ENCODE measurements at regions not wholly inside any gene's neighbourhood (a gene's known extent, or its start where the extent isn't known, plus 50 kb on each side); places are given as distances from the start of the nearest gene placed in this dataset.

- no peak for TF ChIP-seq YY1 (IDR thresholded peaks at IDR 0.05; ENCODE audit: low read depth)
These were observed 440.0 kb upstream of the IGFBP7 start (continued) for GRCh38 chr4:57550198-57550597.

GRCh38 chr4:57548856-57549255 is 438.7 kb upstream of the IGFBP7 start:
- H3K4me2 ChIP-seq, result no peak overlapping the region
- no peak overlapping the region for H3K9ac ChIP-seq
- 40% methylated on average over 2 of the region's 2 CpGs for WGBS (ENCODE audit: low lambda C conversion rate)
- H3K4me1 ChIP-seq (ENCODE audit: control insufficient read depth in 1 of 2, insufficient read depth in 2 of 2, low read depth in 1 of 2, low read length in 1 of 2), result no peaks in the 10 kb centered on the region; a peak in 1 of 4 replicates
- H2AFZ ChIP-seq (ENCODE audit: low read depth), result no peak overlapping the region
- no peaks in the 10 kb centered on the region for H3F3A ChIP-seq (replicated peaks; ENCODE audit: insufficient read depth)
- H4K20me1 ChIP-seq (ENCODE audit: insufficient read depth), result no peaks in the 10 kb centered on the region
- H3K9me2 ChIP-seq, result no peaks in the 10 kb centered on the region
- H3K79me2 ChIP-seq (ENCODE audit: insufficient read depth), result no peaks in the 10 kb centered on the region
- H3K4me3 ChIP-seq (ENCODE audit: low read depth in 2 of 2, low read length in 1 of 2), result no peak overlapping the region
- H3K9me3 ChIP-seq, result no peaks in the 10 kb centered on the region
- ChIA-PET CTCF (no interaction called here), POLR2A (no interaction called here)
- no peaks in the 10 kb centered on the region for H3K36me3 ChIP-seq (replicated peaks in 1 of 2; ENCODE audit: control insufficient read depth in 1 of 2, insufficient read depth in 2 of 2, low read length in 1 of 2)
- peak; percentile 36 for DNase-seq
- no peak overlapping the region for H3K27ac ChIP-seq (ENCODE audit: low read depth in 2 of 2, low read length in 1 of 2)
- peak; percentile 65 for TF ChIP-seq GATA2 (CRISPR knock-in tag; IDR thresholded peaks at IDR 0.05)
- no peak for TF ChIP-seq ELF1 (IDR thresholded peaks at IDR 0.05)
- no peaks in the 10 kb centered on the region for H3K27me3 ChIP-seq (ENCODE audit: insufficient read depth)

- Histone ChIP-seq H3K27me3 (ENCODE audit: insufficient read depth) (no peaks in the 10 kb centered on the region), H3K4me1 (ENCODE audit: control insufficient read depth in 1 of 2, insufficient read depth in 2 of 2, low read depth in 1 of 2, low read length in 1 of 2) (no peaks in the 10 kb centered on the region; a peak in 1 of 4 replicates), H3K79me2 (ENCODE audit: insufficient read depth) (no peaks in the 10 kb centered on the region), H3K9me2 (no peaks in the 10 kb centered on the region), H3K27ac (ENCODE audit: low read depth in 2 of 2, low read length in 1 of 2) (no peak overlapping the region), H3F3A (replicated peaks; ENCODE audit: insufficient read depth) (no peaks in the 10 kb centered on the region), H3K4me2 (no peak overlapping the region), H3K36me3 (replicated peaks in 1 of 2; ENCODE audit: control insufficient read depth in 1 of 2, insufficient read depth in 2 of 2, low read length in 1 of 2) (no peaks in the 10 kb centered on the region), H3K9me3 (no peaks in the 10 kb centered on the region), H4K20me1 (ENCODE audit: insufficient read depth) (no peaks in the 10 kb centered on the region), H2AFZ (ENCODE audit: low read depth) (no peak overlapping the region), H3K4me3 (ENCODE audit: low read depth in 2 of 2, low read length in 1 of 2) (no peak overlapping the region), H3K9ac (no peak overlapping the region)
- CTCF ChIA-PET, result interaction anchor here (1.3 kb wide), 1 partner anchor 381 kb away, joined by 3 read pairs; no protein-coding TSS in a partner anchor
- WGBS (ENCODE audit: low lambda C conversion rate), result 24% methylated on average over 4 of the region's 4 CpGs
- POLR2A ChIA-PET, result no interaction called here
- DNase-seq, result no peak
- TF ChIP-seq RAD21 (IDR thresholded peaks at IDR 0.05; ENCODE audit: low read length) (no peak), MAX (IDR thresholded peaks at IDR 0.05; ENCODE audit: low read depth) (no peak), JUND (IDR thresholded peaks at IDR 0.05) (no peak), YY1 (IDR thresholded peaks at IDR 0.05; ENCODE audit: low read depth) (no peak), CTCF (IDR thresholded peaks at IDR 0.05) (no peak), REST (IDR thresholded peaks at IDR 0.05; ENCODE audit: low read depth, low read length) (no peak), TCF12 (IDR thresholded peaks at IDR 0.05) (no peak), PBX3 (IDR thresholded peaks at IDR 0.05) (no peak), USF1 (IDR thresholded peaks at IDR 0.05; ENCODE audit: borderline replicate concordance, low read depth) (no peak), TAF1 (IDR thresholded peaks at IDR 0.05; ENCODE audit: borderline replicate concordance, low read depth, low read length) (no peak), MXI1 (IDR thresholded peaks at IDR 0.05; ENCODE audit: low read depth, low read length) (no peak), TEAD4 (IDR thresholded peaks at IDR 0.05; ENCODE audit: borderline replicate concordance, insufficient read depth) (no peak), FOXM1 (IDR thresholded peaks at IDR 0.05; ENCODE audit: low read depth) (no peak), SMC3 (IDR thresholded peaks at IDR 0.05; ENCODE audit: low read depth, low read length) (no peak)
These were observed 434.8 kb upstream of the IGFBP7 start for GRCh38 chr4:57544811-57545654.

Measured in SK-N-SH (cell line).